ENCODE measurements at regions not wholly inside any gene's neighbourhood (a gene's known extent, or its start where the extent isn't known, plus 50 kb on each side); places are given as distances from the start of the nearest gene placed in this dataset.
A peak's percentile ranks its signal among the peaks of the same experiment; 100 is the strongest.

DNA sequence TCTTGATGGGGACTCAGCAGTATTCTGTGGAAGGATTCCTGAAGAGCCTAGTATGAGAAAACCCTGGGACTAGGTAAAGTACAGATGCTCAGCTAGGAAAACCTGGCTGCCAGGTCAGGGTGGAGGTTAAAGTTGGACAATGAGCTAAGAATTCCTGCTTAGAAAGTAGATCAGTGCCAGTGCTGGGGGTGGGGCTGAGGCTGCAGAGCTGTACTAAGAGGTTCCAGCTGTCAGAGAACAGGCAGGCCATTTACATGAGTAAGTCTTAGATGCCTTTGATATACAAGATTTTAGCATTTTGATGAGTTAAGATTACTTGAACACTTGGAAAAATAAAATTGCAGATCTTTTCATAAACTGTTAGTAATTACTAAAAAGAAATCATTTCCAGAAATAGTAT, 332.3 kb upstream of the NUDT12 start:
- no peak overlapping the region for H3K4me3 ChIP-seq (ENCODE audit: low read length in 3 of 3)
- H3K4me1 ChIP-seq (ENCODE audit: control insufficient read depth in 2 of 3, insufficient read depth in 2 of 3, low read depth in 1 of 3, low read length in 3 of 3): no peaks in the 10 kb centered on the region
- TF ChIP-seq, protein P1, sequence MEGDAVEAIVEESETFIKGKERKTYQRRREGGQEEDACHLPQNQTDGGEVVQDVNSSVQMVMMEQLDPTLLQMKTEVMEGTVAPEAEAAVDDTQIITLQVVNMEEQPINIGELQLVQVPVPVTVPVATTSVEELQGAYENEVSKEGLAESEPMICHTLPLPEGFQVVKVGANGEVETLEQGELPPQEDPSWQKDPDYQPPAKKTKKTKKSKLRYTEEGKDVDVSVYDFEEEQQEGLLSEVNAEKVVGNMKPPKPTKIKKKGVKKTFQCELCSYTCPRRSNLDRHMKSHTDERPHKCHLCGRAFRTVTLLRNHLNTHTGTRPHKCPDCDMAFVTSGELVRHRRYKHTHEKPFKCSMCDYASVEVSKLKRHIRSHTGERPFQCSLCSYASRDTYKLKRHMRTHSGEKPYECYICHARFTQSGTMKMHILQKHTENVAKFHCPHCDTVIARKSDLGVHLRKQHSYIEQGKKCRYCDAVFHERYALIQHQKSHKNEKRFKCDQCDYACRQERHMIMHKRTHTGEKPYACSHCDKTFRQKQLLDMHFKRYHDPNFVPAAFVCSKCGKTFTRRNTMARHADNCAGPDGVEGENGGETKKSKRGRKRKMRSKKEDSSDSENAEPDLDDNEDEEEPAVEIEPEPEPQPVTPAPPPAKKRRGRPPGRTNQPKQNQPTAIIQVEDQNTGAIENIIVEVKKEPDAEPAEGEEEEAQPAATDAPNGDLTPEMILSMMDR (IDR thresholded peaks at IDR 0.05; ENCODE audit: borderline replicate concordance, extremely low read depth, insufficient read depth): no peak
- no peaks in the 10 kb centered on the region for H3K27me3 ChIP-seq (ENCODE audit: control insufficient read depth, insufficient read depth, low read length)
- H3K9me3 ChIP-seq (ENCODE audit: control insufficient read depth in 2 of 3, insufficient read depth in 1 of 3, low read length in 3 of 3): no peaks in the 10 kb centered on the region
- no peak overlapping the region for H3K9ac ChIP-seq (ENCODE audit: low read length in 3 of 3)
- DNase-seq (peak in 3 of 5 donors; percentile 21 to 40 (median 32)), FAIRE-seq (no peak)
- intact Hi-C loops (cut with DNase I): no loop called here
- H3K27ac ChIP-seq (ENCODE audit: low read depth in 2 of 2, low read length in 2 of 2): no peak overlapping the region
- no peaks in the 10 kb centered on the region for H3K36me3 ChIP-seq (ENCODE audit: control insufficient read depth in 2 of 3, insufficient read depth in 3 of 3, low read length in 3 of 3)

DNA sequence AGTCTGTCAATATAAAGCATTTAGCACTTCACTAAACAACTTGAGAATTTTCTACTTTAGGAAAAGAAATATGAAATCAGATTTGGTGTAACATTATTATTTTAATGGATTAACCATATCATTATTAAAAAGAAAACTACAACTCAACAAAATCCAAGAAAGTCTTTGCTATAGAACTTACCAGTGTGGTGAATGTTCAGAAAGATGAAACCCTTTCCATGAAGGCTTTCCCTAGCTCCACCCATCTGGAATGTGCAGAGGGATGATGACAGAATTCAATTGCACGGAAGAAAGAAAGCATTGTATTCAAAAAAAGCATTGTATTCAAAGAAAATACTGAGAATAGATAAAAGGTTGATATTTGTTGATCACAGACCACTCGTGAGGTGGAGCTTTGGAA, 328.6 kb upstream of the NUDT12 start:
- no peaks in the 10 kb centered on the region for H3K36me3 ChIP-seq (ENCODE audit: control insufficient read depth in 2 of 3, insufficient read depth in 3 of 3, low read length in 3 of 3)
- TF ChIP-seq, protein P1 (IDR thresholded peaks at IDR 0.05; ENCODE audit: borderline replicate concordance, extremely low read depth, insufficient read depth): no peak
- no peak overlapping the region for H3K4me3 ChIP-seq (ENCODE audit: low read length in 3 of 3)
- intact Hi-C loops (cut with DNase I): no loop called here
- H3K27ac ChIP-seq (ENCODE audit: low read depth in 2 of 2, low read length in 2 of 2): no peak overlapping the region
- no peak overlapping the region for H3K9ac ChIP-seq (ENCODE audit: low read length in 3 of 3)
- DNase-seq (no peak), FAIRE-seq (no peak)
- H3K4me1 ChIP-seq (ENCODE audit: control insufficient read depth in 2 of 3, insufficient read depth in 2 of 3, low read depth in 1 of 3, low read length in 3 of 3): no peaks in the 10 kb centered on the region
- no peaks in the 10 kb centered on the region for H3K9me3 ChIP-seq (ENCODE audit: control insufficient read depth in 2 of 3, insufficient read depth in 1 of 3, low read length in 3 of 3)
- H3K27me3 ChIP-seq (ENCODE audit: control insufficient read depth, insufficient read depth, low read length): no peaks in the 10 kb centered on the region

DNA sequence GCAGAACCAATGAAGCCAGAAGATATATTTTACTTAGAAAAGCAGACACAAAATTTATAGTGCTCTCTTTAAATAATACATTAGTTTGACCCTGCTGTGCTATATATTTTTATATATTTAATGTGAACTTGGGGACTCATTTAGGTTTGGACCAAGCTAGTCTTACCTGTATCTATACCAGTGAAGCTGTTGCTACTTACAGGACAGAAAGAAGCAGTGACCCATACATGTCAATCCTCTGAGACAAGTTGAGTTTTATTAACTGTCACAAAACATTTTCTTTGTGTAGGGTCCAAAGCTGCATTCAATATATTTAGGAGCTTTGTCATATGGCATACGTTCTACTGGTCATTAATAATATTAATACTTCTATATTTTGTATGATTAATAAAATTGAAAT, 327.7 kb upstream of the NUDT12 start:
- intact Hi-C loops (cut with DNase I): no loop called here
- H3K36me3 ChIP-seq (ENCODE audit: control insufficient read depth in 2 of 3, insufficient read depth in 3 of 3, low read length in 3 of 3): no peaks in the 10 kb centered on the region
- DNase-seq (no peak), FAIRE-seq (no peak)
- H3K9ac ChIP-seq (ENCODE audit: low read length in 3 of 3): no peak overlapping the region
- H3K27me3 ChIP-seq (ENCODE audit: control insufficient read depth, insufficient read depth, low read length): no peaks in the 10 kb centered on the region
- no peak overlapping the region for H3K4me3 ChIP-seq (ENCODE audit: low read length in 3 of 3)
- H3K27ac ChIP-seq (ENCODE audit: low read depth in 2 of 2, low read length in 2 of 2): no peak overlapping the region
- H3K9me3 ChIP-seq (ENCODE audit: control insufficient read depth in 2 of 3, insufficient read depth in 1 of 3, low read length in 3 of 3): no peaks in the 10 kb centered on the region
- TF ChIP-seq, protein P1 (IDR thresholded peaks at IDR 0.05; ENCODE audit: borderline replicate concordance, extremely low read depth, insufficient read depth): no peak
- no peaks in the 10 kb centered on the region for H3K4me1 ChIP-seq (ENCODE audit: control insufficient read depth in 2 of 3, insufficient read depth in 2 of 3, low read depth in 1 of 3, low read length in 3 of 3)

DNA sequence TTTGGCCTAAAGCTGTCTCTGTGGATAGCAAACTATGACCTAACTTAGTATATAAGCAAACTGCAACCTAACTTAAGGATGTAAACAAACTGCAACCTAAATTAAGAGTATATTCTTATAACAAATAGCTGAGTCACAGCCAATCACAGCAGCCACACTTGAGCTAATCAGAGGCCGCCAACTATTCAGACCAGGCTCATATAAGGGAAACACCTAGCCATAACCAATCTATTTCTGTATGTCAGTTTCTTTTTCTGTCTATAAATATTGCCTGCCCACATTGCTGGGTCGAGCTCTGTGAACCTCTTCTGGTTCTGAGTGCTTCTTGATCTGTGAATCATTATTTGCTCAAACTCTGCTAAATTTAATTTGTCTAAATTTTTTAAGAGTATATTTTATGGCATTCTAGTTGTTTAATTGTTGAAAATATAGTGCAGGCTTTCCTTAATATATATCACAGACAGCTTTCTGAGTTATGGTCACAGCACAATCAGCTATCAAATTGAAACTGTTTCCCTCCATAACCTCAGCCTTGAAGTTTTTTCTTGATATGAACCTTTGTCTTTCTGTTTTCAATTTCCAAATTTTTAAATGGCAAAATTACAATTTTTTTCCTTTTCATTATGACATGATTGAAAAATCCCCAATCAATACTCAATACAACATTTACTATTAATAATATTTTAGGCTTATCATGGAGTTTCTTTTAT, 327.1 kb upstream of the NUDT12 start:
- FAIRE-seq (peak; percentile 41), DNase-seq (no peak)

More for the DNA sequence above, 327.1 kb upstream of the NUDT12 start:
- Histone ChIP-seq H3K4me1 (ENCODE audit: control insufficient read depth in 2 of 3, insufficient read depth in 2 of 3, low read depth in 1 of 3, low read length in 3 of 3) (no peaks in the 10 kb centered on the region), H3K9me3 (ENCODE audit: control insufficient read depth in 2 of 3, insufficient read depth in 1 of 3, low read length in 3 of 3) (no peaks in the 10 kb centered on the region), H3K27me3 (ENCODE audit: control insufficient read depth, insufficient read depth, low read length) (no peaks in the 10 kb centered on the region), H3K4me3 (ENCODE audit: low read length in 3 of 3) (no peak overlapping the region), H3K9ac (ENCODE audit: low read length in 3 of 3) (no peak overlapping the region), H3K36me3 (ENCODE audit: control insufficient read depth in 2 of 3, insufficient read depth in 3 of 3, low read length in 3 of 3) (no peaks in the 10 kb centered on the region), H3K27ac (ENCODE audit: low read depth in 2 of 2, low read length in 2 of 2) (no peak overlapping the region)
- intact Hi-C loops (cut with DNase I): no loop called here
- TF ChIP-seq, protein P1 (IDR thresholded peaks at IDR 0.05; ENCODE audit: borderline replicate concordance, extremely low read depth, insufficient read depth): no peak
